Heart left ventricle (tissue), 13 donors: ENCODE measurements at regions not wholly inside any gene's neighbourhood (a gene's known extent, or its start where the extent isn't known, plus 50 kb on each side); places are given as distances from the start of the nearest gene placed in this dataset.

Experiments
- CTCF ChIP-seq, 12 donors: fragments of 200-600 bp; sonication (generic) in 4 of 12; IDR thresholded peaks; one replicate each; pipeline versions ENCODE4 v1.5.0 to v1.8.0; 2018 to 2022; ENCODE audit warnings: antibody characterized with exemption in 12 of 12, mild to moderate bottlenecking in 5 of 12
- POLR2A ChIP-seq, 2 donors: fragments of 450-650 bp; IDR thresholded peaks; one replicate each; pipeline ENCODE4 v1.6.1; 2017; ENCODE audit warnings: antibody characterized with exemption in 2 of 2, mild to moderate bottlenecking in 2 of 2, moderate library complexity in 2 of 2
- donor health status: ischemic (EF 13 %, LVEDD 7.1; RV severe dilation, severe dysfunction).
- donor health status: DM: no; HTN: yes; CAD: no.
- donor health status: DM: no; HTN: no; CAD: no.
- donor health status: ischemic (EF 25% LVEDD 6.9; RV normal size, moderate dysfunction).
- donor health status: ischemic (EF 25% LVEDD 5.7; RV mildly dilated, moderate dysfunction).
- donor health status: ischemic (EF 35%, LVEDD 5.7; RV mildly dilated, moderate dysfunction).
- donor health status: nonischemic (EF 11% LVEDD 7.7; RV severe dilation, severe dysfunction).
- donor health status: DM: yes; HTN: yes; CAD: no.
- donor health status: PGD.
- donor health status: ischemic (EF 29% LVEDD 5.4; RV normal size, mild dysfunction).
- donor health status: nonischemic (EF 23%, LVEDD 6.1; RV moderate dilation, normal function).

DNA sequence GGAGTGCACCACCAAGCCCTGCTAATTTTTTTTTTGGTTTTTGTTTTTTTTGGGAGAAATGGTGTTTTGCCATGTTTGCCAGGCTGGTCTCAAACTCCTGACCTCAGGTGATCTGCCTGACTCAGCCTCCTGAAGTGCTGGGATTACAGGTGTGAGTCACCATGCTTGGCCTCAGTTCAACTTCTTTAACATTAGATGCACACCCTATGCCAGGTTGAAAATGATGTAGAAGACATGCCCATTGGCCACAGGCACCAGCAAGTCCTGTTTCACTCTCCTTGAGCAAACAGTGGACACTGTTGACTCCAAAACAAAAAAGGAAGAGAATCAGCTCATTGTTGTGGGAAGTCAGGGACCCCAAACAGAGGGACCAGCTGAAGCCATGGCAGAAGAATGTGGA lies 1205.3 kb downstream of the REEP3 start:
- TF ChIP-seq CTCF (IDR thresholded peaks at IDR 0.05) (no peak), POLR2A (IDR thresholded peaks at IDR 0.05) (no peak)
